Adrenal gland (tissue), 9 donors: ENCODE measurements at regions not wholly inside any gene's neighbourhood (a gene's known extent, or its start where the extent isn't known, plus 50 kb on each side); places are given as distances from the start of the nearest gene placed in this dataset.

Experiments used
- DNase-seq, 7 donors: peaks; one replicate each; pipeline ENCODE4 v3.0.0-alpha.2; 2019 to 2020
- H3K27ac ChIP-seq, 5 donors: fragments of 200-600 bp; sonication (generic) in 4 of 5; 1 replicate in 3 of 5; 2 replicates in 2 of 5; pipeline versions ENCODE4 v1.5.1 to v1.8.0; 2016 to 2020; ENCODE audit warnings: mild to moderate bottlenecking in 1 of 5
- H3K27me3 ChIP-seq: fragments of 200-600 bp; 2 replicates; pipeline ENCODE4 v1.8.0; 2021
- H3K36me3 ChIP-seq, 2 donors: fragments of 200-600 bp; replicated peaks in 1 of 2; 1 replicate in 1 of 2; 2 replicates in 1 of 2; pipeline versions ENCODE4 v1.5.1 to v1.8.0; 2018 to 2022
- H3K4me1 ChIP-seq, 2 donors: fragments of 200-600 bp; replicated peaks in 1 of 2; 1 replicate in 1 of 2; 2 replicates in 1 of 2; pipeline versions ENCODE4 v1.5.1 to v1.8.0; 2018 to 2021
- H3K4me3 ChIP-seq, 4 donors: fragments of 200-600 bp; sonication (generic) in 3 of 4; one replicate each; pipeline ENCODE4 v1.5.1; 2016 to 2018
- H3K9me3 ChIP-seq, 3 donors: fragments of 200-600 bp; sonication (generic) in 1 of 3; replicated peaks in 1 of 3; 1 replicate in 2 of 3; 2 replicates in 1 of 3; pipeline versions ENCODE4 v1.5.1 to v1.8.0; 2016 to 2021
- CTCF ChIP-seq, 6 experiments: fragments of 450-650 bp in 4 of 6; fragments of 200-600 bp in 2 of 6; sonication (generic) in 1 of 6; IDR thresholded peaks; 1 replicate in 5 of 6; 2 replicates in 1 of 6; pipeline versions ENCODE4 v1.5.1 to v1.8.0; 2016 to 2021; ENCODE audit warnings: antibody characterized with exemption in 6 of 6, mild to moderate bottlenecking in 2 of 6, moderate library complexity in 1 of 6
- POLR2A ChIP-seq, 2 donors: fragments of 450-650 bp; IDR thresholded peaks; one replicate each; pipeline ENCODE4 v1.6.1; 2017; ENCODE audit warnings: antibody characterized with exemption in 2 of 2, mild to moderate bottlenecking in 2 of 2, moderate library complexity in 1 of 2
- WGBS, 4 donors: extraction: QIAGEN DNeasy Blood & Tissue Kit in 2 of 4; methylation state at CpG; one replicate each; pipeline versions ENCODE4 v1.1.5 to v1.1.7; 2013 to 2017; 5-methylcytosine and 5-hydroxymethylcytosine counted together
- intact Hi-C, 2 donors: fragments of 100-400 bp; cut with DNase I; formaldehyde crosslinking; loops; one replicate each; pipeline versions ENCODE4 v1.14.1 to v1.15.0; 2022 to 2023
- donor health status: healthy with polysubstance abuse.
- donor health status: Bipolar disorder and iron deficiency.
- donor health status: DM: yes; HTN: yes; CAD: no.
- donor health status: DM: no; HTN: no; CAD: no.
- donor health status: DM: no; HTN: no; CAD: no.

GRCh38 chr5:98631311-98632054, 142.0 kb upstream of the RGMB start:
- H3K27ac ChIP-seq = no peak overlapping the region
- H3K4me3 ChIP-seq = no peak overlapping the region
- intact Hi-C loops = no loop called here
- no peaks in the 10 kb centered on the region for H3K27me3 ChIP-seq
- no peaks in the 10 kb centered on the region for H3K9me3 ChIP-seq
- H3K36me3 ChIP-seq = no peaks in the 10 kb centered on the region
- 62 to 85% (median 78%) methylated on average over 1 of the region's 1 CpG for WGBS, 4 donors
- TF ChIP-seq POLR2A (IDR thresholded peaks at IDR 0.05) (no peak), CTCF (IDR thresholded peaks at IDR 0.05) (no peak)
- no peaks in the 10 kb centered on the region for H3K4me1 ChIP-seq
- DNase-seq = no peak

GRCh38 chr5:98635656-98636055, 137.8 kb upstream of the RGMB start:
- peaks cover 0 to 9% of the 10 kb centered on the region in 2 donors for H3K4me1 ChIP-seq
- no peak overlapping the region for H3K4me3 ChIP-seq

GRCh38 chr5:98637116-98637515, 136.3 kb upstream of the RGMB start:
- TF ChIP-seq CTCF (IDR thresholded peaks at IDR 0.05) (no peak), POLR2A (IDR thresholded peaks at IDR 0.05) (no peak)
- intact Hi-C loops = no loop called here
- WGBS, 4 donors = 79 to 91% (median 86%) methylated on average over 1 of the region's 1 CpG
- no peaks in the 10 kb centered on the region for H3K27me3 ChIP-seq
- DNase-seq = no peak
- no peaks in the 10 kb centered on the region for H3K9me3 ChIP-seq
- H3K27ac ChIP-seq = no peak overlapping the region
- H3K4me1 ChIP-seq = peaks cover 0 to 9% of the 10 kb centered on the region in 2 donors
- H3K4me3 ChIP-seq = no peak overlapping the region
- no peaks in the 10 kb centered on the region for H3K36me3 ChIP-seq

More at GRCh38 chr5:98635656-98636055, 137.8 kb upstream of the RGMB start:
- Histone ChIP-seq H3K9me3 (no peaks in the 10 kb centered on the region), H3K36me3 (no peaks in the 10 kb centered on the region), H3K27ac (no peak overlapping the region), H3K27me3 (no peaks in the 10 kb centered on the region)
- intact Hi-C loops = no loop called here
- no peak for DNase-seq
- no peak for TF ChIP-seq POLR2A (IDR thresholded peaks at IDR 0.05)
- TF ChIP-seq CTCF (IDR thresholded peaks at IDR 0.05) = no peak
- 53 to 65% (median 59%) methylated on average over 3 of the region's 3 CpGs for WGBS, 4 donors

GRCh38 chr5:98637557-98637956, 135.9 kb upstream of the RGMB start:
- DNase-seq = no peak
- intact Hi-C loops = no loop called here
- WGBS, 4 donors = 71 to 76% (median 72%) methylated on average over 3 of the region's 3 CpGs
- Histone ChIP-seq H3K4me3 (no peak overlapping the region), H3K27ac (no peak overlapping the region), H3K9me3 (no peaks in the 10 kb centered on the region), H3K36me3 (no peaks in the 10 kb centered on the region), H3K27me3 (no peaks in the 10 kb centered on the region), H3K4me1 (peaks cover 0 to 9% of the 10 kb centered on the region in 2 donors)
- TF ChIP-seq CTCF (IDR thresholded peaks at IDR 0.05) = no peak
- no peak for TF ChIP-seq POLR2A (IDR thresholded peaks at IDR 0.05)
